GM12892 (cell line): ENCODE measurements at regions not wholly inside any gene's neighbourhood (a gene's known extent, or its start where the extent isn't known, plus 50 kb on each side); places are given as distances from the start of the nearest gene placed in this dataset.

Experiments used
- POLR2A ChIP-seq: IDR thresholded peaks from 2 replicates; pipeline ENCODE4 v1.6.1; 2011; ENCODE audit warnings: low read depth, low read length, control low read depth
- POLR2AphosphoS5 ChIP-seq: IDR thresholded peaks from 2 replicates; pipeline ENCODE4 v1.6.1; 2011; ENCODE audit warnings: low read depth, low read length, control low read depth

DNA sequence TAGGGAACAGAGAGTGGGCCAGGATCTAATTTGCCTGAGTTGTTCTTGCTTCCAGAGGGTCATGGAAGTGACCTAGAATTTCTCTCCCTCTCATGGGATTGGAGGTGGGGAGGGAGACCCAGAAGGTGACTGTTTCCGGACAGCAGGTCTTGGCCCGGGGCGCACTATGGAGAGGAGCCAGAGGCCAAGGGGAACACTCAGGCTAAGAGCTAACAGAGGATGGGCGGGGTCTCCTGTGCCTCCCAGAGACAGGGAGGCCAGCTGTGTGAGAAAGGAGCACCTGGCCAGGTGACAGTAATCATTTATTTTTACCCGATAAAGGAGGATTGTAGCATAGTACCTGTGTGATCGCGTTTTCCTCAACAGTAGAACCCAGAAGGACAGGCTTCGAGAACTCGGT lies 50.9 kb upstream of the ANKH start:
- TF ChIP-seq POLR2A: no peak
- TF ChIP-seq POLR2AphosphoS5: no peak
